CD4-positive, alpha-beta T cell (primary cell): ENCODE measurements at regions not wholly inside any gene's neighbourhood (a gene's known extent, or its start where the extent isn't known, plus 50 kb on each side); places are given as distances from the start of the nearest gene placed in this dataset.

ENCODE experiments used
- ATAC-seq: fragments of 200-7000 bp; cut with Tn5 transposase; one replicate; pipeline ENCODE4 v1.10.0; 2022; ENCODE audit warnings: mild to moderate bottlenecking; ENCODE audit not compliant: poor library complexity
- CTCF ChIA-PET: fragments of 350-600 bp; sonication (Branson Sonifier 250); formaldehyde crosslinking; loops from one replicate; lab custom pipeline; 2021; ENCODE audit warnings: antibody characterized with exemption, inconsistent platforms; lab: Charles Lee
- POLR2A ChIA-PET: fragments of 350-600 bp; sonication (Branson Sonifier 250); formaldehyde crosslinking; loops from one replicate; lab custom pipeline; 2021; ENCODE audit warnings: antibody characterized with exemption, inconsistent platforms; lab: Charles Lee
- DNase-seq, 14 experiments: peaks; one replicate each; pipeline ENCODE4 v3.0.0-alpha.2; 2013 to 2020; ENCODE audit warnings: mixed read lengths in 2 of 14
- H3K27ac ChIP-seq, 2 donors: one replicate each; pipeline versions ENCODE4 v1.5.1 to v1.7.0; 2013; ENCODE audit warnings: low read length in 2 of 2, low read depth in 1 of 2, mild to moderate bottlenecking in 1 of 2
- H3K27me3 ChIP-seq, 2 experiments: 1 replicate in 1 of 2; 2 replicates in 1 of 2; pipeline versions ENCODE4 v1.6.1 to v1.7.0; 2013; ENCODE audit warnings: low read length in 2 of 2, control low read depth in 1 of 2, mild to moderate bottlenecking in 1 of 2, moderate library complexity in 1 of 2; ENCODE audit not compliant: insufficient read depth in 2 of 2, control insufficient read depth in 1 of 2
- H3K36me3 ChIP-seq: one replicate; pipeline ENCODE4 v1.6.1; 2013; ENCODE audit warnings: low read length, control low read depth; ENCODE audit not compliant: insufficient read depth
- H3K4me1 ChIP-seq: one replicate; pipeline ENCODE4 v1.6.1; 2013; ENCODE audit warnings: low read length, control low read depth; ENCODE audit not compliant: insufficient read depth
- H3K4me3 ChIP-seq: one replicate; pipeline ENCODE4 v1.5.1; 2013; ENCODE audit warnings: mild to moderate bottlenecking, low read length, moderate library complexity
- H3K9me3 ChIP-seq, 2 experiments: 1 replicate in 1 of 2; 2 replicates in 1 of 2; pipeline versions ENCODE4 v1.6.1 to v1.7.0; 2013; ENCODE audit warnings: low read length in 2 of 2, mild to moderate bottlenecking in 2 of 2, control low read depth in 1 of 2, moderate library complexity in 1 of 2; ENCODE audit not compliant: control insufficient read depth in 1 of 2, insufficient read depth in 1 of 2
- H3K27ac Mint-ChIP-seq: one replicate; pipeline ENCODE4 v1.8.0; 2020; ENCODE audit warnings: mixed read lengths
- H3K27me3 Mint-ChIP-seq: one replicate; pipeline ENCODE4 v1.8.0; 2021; ENCODE audit warnings: mixed read lengths
- H3K36me3 Mint-ChIP-seq: one replicate; pipeline ENCODE4 v1.8.0; 2021; ENCODE audit warnings: low read depth, mixed read lengths
- H3K4me1 Mint-ChIP-seq: one replicate; pipeline ENCODE4 v1.8.0; 2021; ENCODE audit warnings: low read depth, mixed read lengths
- H3K4me3 Mint-ChIP-seq: one replicate; pipeline ENCODE4 v1.8.0; 2020; ENCODE audit warnings: mild to moderate bottlenecking, mixed read lengths
- H3K9me3 Mint-ChIP-seq: one replicate; pipeline ENCODE4 v1.8.0; 2020; ENCODE audit warnings: mixed read lengths
- CTCF ChIP-seq: fragments of 200-600 bp; IDR thresholded peaks from one replicate; pipeline ENCODE4 v1.8.0; 2022; ENCODE audit warnings: antibody characterized with exemption, mild to moderate bottlenecking
- intact Hi-C, 2 experiments: fragments of 100-400 bp; cut with DNase I in 1 of 2; cut with micrococcal nuclease in 1 of 2; formaldehyde crosslinking; loops; one replicate each; pipeline versions ENCODE4 v1.15.1 to v1.9.0; 2023 to 2025; cut with DNase I, micrococcal nuclease

- Mint-ChIP-seq H3K9me3 (peaks cover 19% of the 10 kb centered on the region), H3K36me3 (no peaks in the 10 kb centered on the region), H3K4me1 (no peaks in the 10 kb centered on the region), H3K27ac (no peak overlapping the region), H3K4me3 (no peak overlapping the region), H3K27me3 (no peaks in the 10 kb centered on the region)
- Histone ChIP-seq H3K4me3 (no peak overlapping the region), H3K36me3 (no peaks in the 10 kb centered on the region), H3K27me3 (no peaks in the 10 kb centered on the region), H3K27ac (no peak overlapping the region), H3K4me1 (no peaks in the 10 kb centered on the region), H3K9me3 (peaks cover 0 to 9% of the 10 kb centered on the region in 2 experiments)
- ATAC-seq (no peak), DNase-seq (no peak)
- TF ChIP-seq CTCF: no peak
- ChIA-PET POLR2A (no interaction called here), CTCF (no interaction called here)
- intact Hi-C loops: no loop called here
Observed at GRCh38 chr9:10855847-10856246, 243.0 kb upstream of the PTPRD start.

GRCh38 chr9:10858817-10859216 is 246.0 kb upstream of the PTPRD start:
- H3K4me1 Mint-ChIP-seq: no peaks in the 10 kb centered on the region
- ChIA-PET POLR2A (no interaction called here), CTCF (no interaction called here)
- intact Hi-C loops: no loop called here
- no peak overlapping the region for H3K4me3 Mint-ChIP-seq
- H3K27ac Mint-ChIP-seq: no peak overlapping the region
- ATAC-seq (no peak), DNase-seq (no peak)
- Histone ChIP-seq H3K36me3 (no peaks in the 10 kb centered on the region), H3K4me1 (no peaks in the 10 kb centered on the region), H3K27me3 (no peaks in the 10 kb centered on the region), H3K27ac (no peak overlapping the region), H3K9me3 (peaks cover 0 to 9% of the 10 kb centered on the region in 2 experiments), H3K4me3 (no peak overlapping the region)
- TF ChIP-seq CTCF: no peak
- no peaks in the 10 kb centered on the region for H3K36me3 Mint-ChIP-seq
- H3K9me3 Mint-ChIP-seq: peaks cover 17% of the 10 kb centered on the region
- H3K27me3 Mint-ChIP-seq: no peaks in the 10 kb centered on the region

- POLR2A ChIA-PET: interaction anchor here (0.6 kb wide), 1 partner anchor 11 kb away, joined by 3 read pairs; no protein-coding TSS in a partner anchor
- ATAC-seq (no peak), DNase-seq (no peak)
- Mint-ChIP-seq H3K36me3 (no peaks in the 10 kb centered on the region), H3K4me3 (no peak overlapping the region), H3K27ac (no peak overlapping the region), H3K9me3 (peaks cover 9% of the 10 kb centered on the region), H3K4me1 (no peaks in the 10 kb centered on the region), H3K27me3 (no peaks in the 10 kb centered on the region)
- Histone ChIP-seq H3K4me3 (no peak overlapping the region), H3K36me3 (no peaks in the 10 kb centered on the region), H3K27ac (no peak overlapping the region), H3K9me3 (peaks cover 0 to 5% of the 10 kb centered on the region in 2 experiments), H3K4me1 (no peaks in the 10 kb centered on the region), H3K27me3 (no peaks in the 10 kb centered on the region)
- no peak for TF ChIP-seq CTCF
- CTCF ChIA-PET: no interaction called here
- intact Hi-C loops: no loop called here
Observed at GRCh38 chr9:10863476-10863875, 250.7 kb upstream of the PTPRD start.
